NCI-H2196 treated with DMSO at 0.1 percent for 48 hours (cell line): ENCODE measurements at regions not wholly inside any gene's neighbourhood (a gene's known extent, or its start where the extent isn't known, plus 50 kb on each side); places are given as distances from the start of the nearest gene placed in this dataset.

ENCODE experiments used
- DNase-seq: peaks from one replicate; lab custom pipeline; 2025; ENCODE audit not compliant: unreplicated experiment; lab: John Stamatoyannopoulos, UW

DNA sequence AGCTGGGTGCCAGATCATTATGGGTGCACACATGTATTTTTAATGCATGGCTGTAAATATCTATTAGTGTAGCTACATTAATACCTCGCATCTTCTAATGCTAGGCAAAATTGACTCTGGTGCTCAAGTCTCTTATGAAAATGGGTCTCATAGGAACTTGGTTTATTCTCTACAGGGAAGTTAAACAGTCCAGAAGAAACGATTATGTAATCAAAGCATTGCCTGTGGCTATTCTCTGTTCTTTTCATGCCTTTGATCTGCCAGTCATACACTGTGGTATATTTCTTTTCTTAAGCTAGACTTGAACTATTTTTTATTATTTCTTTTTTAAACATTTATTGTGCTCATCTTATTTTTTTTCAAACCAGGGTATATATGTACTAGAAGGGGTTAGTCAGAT lies 1015.0 kb downstream of the SLITRK1 start:
- no peak for DNase-seq

DNA sequence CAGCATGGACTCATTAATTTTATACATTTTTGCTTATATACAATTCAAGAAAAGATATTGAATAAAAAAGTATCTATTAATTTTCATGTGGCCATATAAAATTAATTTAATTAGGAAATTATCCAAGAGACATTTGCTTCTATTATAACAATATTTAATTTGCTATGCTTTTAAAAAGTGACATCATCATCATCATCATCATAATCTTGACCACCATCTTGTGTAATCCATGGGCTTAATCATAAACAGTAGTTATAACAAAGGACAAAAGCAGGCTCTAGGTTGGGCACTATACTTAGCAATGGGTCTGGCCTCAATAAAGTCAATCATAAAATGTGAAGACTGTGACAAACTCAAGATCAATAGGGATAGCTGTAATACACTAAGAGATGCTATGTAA lies 1031.6 kb downstream of the SLITRK1 start:
- DNase-seq = no peak

DNA sequence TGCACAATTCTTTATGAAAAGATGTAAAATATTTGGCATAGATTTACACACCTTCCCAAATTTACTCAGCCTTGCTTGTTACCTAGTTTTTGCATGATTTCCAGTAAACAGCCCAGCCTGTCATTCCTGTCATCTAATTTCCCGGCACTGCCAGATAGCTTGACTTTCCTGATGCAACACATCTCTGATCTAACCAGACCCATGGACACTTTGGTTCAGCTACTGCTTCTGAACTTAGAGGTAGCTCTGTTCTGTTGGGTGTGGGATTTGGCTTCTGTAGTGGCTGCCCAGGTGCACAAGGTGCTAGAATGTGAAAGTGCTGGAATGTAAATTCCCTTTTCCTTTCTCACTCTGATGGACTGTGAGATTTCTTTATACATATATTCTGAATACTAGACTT lies 1033.5 kb downstream of the SLITRK1 start:
- DNase-seq = no peak

DNA sequence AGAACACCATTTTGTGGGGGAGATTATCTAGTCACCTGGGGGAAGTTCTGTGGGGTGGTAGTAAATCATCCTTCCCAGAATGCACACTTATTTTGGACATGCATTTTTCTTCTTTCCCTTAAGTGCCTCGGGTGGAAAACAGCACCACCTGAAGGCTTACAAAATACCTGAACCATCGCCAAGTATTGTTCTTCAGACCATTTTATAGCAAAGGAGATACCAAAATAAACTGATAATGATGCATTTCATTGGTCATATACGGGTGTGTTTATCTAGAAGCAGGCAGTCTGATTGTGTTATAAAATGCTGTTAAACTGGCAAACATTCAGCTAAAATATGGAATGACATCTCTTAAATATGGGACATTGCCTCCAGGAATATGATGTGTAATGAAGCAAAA lies 1034.7 kb downstream of the SLITRK1 start:
- DNase-seq = no peak

DNA sequence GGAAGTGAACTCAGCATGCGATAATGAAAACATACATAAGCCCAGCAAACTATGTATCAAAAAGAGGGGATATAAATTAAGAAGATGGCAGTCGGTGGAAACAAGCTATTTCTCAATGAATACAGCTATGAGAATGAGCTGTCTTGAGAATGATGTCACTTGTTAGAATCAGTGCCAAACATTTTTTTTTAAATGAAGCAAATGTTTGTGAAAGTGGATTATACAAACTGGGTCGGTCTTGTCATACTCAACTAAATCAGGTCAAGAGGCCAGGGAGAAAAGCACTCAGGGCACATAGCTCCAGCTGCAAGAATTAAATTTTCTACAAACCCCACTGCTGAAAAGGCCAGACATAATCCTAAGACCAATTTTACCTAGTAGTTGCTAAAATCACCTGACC lies 1048.4 kb downstream of the SLITRK1 start:
- DNase-seq = no peak

DNA sequence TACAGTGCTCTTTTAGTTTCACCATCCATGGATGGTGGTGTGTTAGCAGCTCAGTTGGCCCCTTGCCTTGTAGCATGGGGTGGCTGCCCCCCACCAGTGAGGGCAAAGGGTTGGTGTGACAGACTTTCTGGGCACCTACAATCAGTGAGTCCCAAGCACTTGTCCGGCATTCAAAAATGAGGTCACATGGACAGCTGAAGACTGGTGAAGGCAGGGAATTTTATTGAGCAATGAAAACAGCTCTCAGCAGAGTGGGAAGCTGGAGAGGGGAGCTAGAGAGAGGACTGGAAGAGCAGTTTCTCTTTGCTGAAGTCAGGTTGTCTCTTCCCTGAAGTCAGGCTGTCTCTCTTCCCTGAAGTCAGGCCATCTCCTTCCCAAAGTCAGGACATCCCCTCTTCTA lies 1053.2 kb downstream of the SLITRK1 start:
- no peak for DNase-seq

DNA sequence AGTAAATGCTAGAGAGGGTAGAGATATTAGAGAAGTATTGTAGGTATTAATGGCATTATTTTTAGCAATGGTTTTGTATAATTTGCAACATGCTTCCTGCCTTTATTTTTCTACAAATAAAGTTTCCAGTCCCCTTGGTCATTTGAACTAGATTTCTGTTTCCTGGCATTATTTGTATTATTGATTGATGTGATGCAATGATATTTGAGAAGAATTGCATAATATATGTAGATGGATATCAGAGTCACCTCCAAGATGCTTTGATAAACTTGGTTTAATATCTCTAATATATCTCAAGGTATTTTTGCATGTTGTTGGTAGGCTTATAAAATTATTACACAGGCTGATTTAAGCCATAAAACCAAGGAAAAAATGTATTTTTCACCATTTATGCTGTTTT lies 1054.5 kb downstream of the SLITRK1 start:
- DNase-seq = no peak

DNA sequence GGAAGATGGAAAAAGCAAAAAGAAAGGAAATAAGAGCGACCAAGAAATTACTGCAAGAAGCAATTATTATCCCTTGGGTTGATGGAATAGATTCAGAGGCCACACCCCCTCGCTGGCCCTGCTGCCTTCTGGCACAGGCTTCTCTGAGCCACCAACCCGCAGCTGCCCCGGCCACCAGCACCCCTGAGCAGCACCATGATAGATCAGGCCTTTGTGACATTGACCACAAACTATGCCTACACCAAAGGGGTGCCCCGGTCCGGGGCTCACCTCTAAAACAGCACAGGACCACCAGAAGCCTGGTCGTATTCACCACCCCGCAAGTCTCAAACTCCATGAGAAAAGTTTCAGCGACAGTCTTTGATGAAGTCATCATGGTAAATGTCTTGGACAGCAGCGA lies 1059.3 kb downstream of the SLITRK1 start:
- no peak for DNase-seq

DNA sequence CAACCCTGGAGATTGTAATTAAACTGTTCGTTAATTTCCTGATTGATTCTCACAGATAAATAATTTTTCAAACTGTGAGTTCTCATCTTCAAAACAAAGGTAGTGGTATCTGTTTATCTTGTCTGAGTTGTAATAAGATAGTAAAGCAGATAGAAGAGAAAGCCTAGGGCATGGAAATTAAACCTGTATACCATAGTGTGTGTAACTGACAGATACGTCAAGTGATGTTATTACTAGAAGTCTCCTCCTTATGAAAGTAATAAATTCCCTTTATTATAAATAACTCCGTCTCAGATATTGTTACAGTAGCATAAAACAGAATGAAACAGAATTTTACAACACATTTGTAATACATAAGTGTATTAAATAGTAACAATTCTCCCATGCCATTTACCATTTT lies 1065.1 kb downstream of the SLITRK1 start:
- no peak for DNase-seq

DNA sequence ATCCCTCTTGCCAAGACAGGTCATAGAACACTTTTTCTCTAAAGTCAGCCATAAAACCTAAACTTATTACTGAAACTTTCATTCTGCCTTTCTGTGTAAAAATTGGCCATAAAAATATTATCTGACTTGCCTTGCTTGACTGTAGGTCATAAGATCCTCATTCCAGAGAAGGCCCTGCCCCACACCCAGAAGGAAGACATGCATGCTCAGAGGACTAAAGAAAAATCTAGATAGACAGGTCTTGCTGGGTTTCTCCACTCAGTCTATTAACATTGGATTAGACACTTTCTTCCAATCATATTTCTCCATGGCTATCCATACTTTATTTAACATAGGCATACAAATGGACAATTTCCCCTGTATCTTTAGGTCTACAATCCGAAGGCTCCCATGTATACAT lies 1066.5 kb downstream of the SLITRK1 start:
- DNase-seq = no peak

DNA sequence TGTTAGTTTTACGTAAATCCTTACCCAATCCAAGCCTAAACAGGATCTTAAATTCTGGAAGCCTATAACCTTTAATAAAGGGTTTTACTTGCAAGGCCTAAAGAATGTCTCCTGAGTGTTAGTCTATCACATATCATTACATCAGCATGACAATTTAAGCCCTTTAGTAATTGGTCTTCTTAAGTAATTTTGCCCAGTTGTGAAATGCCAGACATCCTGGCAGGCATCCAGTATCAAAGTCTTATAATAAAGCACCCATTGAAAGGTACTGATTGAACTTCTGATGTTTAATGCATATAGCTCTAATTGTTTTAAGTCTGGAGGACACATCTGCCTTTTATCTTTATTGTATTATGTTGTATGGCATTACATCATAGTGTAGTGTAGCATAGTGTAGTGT lies 1078.9 kb downstream of the SLITRK1 start:
- DNase-seq = no peak

DNA sequence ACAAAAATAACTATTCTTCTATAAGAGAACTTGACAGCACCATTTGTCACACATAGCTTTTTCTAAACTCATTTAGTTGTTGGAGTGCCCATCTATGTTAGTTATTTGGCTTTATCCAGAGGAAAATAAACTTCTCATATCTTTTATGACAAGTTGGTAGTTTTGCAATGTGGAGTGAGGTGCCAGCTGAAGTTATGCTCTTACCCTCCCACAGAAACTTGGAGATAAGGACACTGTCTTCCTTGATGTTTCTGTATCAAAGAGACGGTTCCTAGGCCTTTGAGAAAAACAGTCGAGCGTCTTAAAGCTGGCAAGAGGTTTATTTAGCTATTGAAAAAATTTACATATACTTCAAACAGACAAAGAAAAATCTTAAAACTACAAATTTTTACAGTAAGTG lies 1079.7 kb downstream of the SLITRK1 start:
- no peak for DNase-seq

DNA sequence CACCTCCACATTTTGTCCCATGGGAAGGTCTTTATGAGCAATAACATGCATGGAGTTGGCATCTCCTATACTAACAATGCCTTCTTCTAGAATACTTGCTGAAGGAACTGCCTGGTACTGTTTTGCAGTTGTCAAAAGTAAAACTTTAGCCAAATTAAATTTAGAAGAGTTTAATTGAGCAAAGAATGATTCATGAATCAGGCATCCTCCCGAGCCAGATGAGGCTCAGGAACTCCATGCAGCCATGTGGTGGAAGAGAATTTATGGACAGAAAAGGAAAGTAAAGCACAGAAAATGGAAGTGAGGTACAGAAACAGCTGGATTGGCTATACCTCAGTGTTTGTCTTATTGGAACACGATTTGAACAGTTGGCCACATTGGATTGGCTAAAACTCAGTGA lies 1081.9 kb downstream of the SLITRK1 start:
- DNase-seq = no peak

DNA sequence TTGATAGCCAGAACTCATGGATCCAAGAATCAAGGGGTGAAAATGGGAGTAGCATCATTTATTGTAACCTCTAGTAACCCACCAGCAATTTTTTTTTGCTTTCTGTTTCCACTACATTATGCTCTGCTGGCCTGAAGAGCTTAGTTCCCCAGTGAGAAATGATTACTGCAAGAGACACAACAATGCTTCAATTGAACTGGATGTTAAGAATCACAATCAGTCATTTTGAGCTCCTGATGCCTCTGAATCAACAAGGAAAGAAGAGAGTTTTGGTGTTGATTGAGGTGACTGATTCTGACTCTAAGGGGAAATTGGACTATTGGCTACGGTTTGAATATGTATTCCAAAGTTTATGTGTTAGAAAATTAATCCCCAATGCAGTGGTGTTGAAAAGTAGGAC lies 1084.4 kb downstream of the SLITRK1 start:
- DNase-seq = no peak

DNA sequence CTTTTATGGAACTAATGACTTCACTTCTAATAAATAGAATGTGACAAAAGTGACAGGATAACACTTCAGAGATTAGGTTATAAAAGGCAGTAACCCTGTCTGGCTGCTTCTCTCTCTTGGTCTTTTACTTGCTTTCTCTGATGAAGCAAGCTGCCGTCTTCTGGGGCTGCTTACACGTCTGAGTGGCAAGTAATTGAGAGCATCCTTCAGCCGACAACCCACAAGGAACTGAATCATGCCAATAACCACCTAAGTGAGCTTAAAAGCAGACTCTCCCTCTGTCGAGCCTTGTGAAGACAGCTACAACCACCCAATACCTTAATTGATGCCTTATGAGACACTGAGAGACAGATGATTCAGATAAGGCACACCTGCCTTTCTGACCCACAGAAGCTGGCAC lies 1091.2 kb downstream of the SLITRK1 start:
- DNase-seq = no peak

DNA sequence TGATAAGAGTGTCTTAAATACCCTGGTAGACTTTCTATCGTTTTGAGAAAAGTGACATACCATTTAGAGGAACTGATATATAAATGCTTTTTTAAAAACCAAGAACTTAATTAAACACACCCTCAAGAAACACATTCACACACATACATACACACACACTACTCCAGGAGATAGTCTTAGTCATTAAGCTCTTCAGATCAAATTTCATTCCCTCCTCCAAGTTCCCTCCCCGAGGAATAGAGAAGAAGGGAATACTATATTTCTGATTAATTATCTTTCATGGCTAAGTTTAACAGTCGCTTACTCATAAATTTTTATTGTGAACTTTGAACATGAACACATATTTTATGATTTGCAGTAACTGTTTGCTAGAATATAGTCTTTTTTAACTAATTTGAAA lies 1109.5 kb downstream of the SLITRK1 start:
- no peak for DNase-seq

DNA sequence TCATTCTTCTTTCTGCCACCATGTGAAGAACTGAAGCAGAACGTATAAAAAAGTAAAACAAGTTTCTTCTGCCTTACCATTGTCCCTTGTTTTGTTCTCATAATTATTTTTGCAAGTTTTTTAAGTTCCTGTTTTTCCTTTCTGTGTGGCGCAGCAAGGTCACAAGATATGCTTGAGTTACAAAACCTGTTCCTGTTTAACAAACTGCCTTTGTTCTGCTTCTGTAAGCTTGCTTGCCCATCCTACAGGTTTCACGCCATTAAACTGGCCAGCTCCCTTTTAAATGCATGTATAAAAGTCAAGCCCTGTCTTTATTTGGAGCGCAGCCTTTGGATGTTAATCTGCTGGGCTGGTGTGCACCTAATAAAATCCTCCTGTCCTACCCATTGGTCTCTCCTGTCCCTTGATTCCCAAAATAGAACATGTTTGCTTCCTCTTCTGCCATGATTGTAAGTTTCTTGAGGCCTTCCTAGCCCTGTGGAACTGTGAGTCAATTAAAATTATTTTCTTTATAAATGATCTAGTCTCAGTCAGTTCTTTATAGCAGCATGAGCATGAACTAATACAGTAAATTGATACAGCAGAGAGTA lies 1115.4 kb downstream of the SLITRK1 start:
- no peak for DNase-seq

DNA sequence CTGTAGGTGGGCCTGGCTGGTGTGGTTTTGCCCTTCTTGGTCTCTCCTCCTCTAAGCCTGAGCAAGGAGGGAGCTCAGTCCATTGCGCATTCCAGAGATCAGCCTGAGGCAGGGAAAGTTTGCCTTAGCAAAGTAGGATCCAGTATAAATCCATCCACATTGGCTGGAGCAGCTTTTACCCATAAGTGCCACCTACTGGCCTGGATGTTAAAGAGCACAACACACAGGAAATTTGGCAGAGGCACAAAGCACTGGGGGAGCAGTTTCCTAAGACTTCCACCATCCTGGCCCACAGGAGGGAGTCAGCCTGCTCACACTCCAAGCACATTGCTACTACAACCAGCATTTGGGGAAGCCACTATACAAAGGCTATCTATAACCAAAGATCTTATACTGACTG lies 1124.2 kb downstream of the SLITRK1 start:
- DNase-seq = no peak

DNA sequence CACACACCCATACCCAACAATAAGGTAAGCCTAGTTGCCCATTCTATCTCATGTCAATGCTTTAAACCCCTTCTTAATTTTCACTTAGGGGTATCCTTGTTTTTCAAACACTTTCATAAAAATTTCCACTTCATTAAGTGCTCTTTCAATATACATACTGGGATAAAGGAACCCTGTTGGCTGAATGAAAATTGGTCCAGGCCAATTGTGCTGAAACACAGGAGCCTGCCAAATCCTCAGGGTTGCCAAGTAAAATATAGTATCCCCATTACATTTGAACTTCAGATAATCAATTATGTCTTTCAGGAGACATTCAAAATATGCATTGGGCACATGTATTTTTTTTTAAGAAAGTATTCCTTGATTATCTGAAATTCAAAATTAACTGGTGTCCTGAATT lies 1131.1 kb downstream of the SLITRK1 start:
- no peak for DNase-seq

DNA sequence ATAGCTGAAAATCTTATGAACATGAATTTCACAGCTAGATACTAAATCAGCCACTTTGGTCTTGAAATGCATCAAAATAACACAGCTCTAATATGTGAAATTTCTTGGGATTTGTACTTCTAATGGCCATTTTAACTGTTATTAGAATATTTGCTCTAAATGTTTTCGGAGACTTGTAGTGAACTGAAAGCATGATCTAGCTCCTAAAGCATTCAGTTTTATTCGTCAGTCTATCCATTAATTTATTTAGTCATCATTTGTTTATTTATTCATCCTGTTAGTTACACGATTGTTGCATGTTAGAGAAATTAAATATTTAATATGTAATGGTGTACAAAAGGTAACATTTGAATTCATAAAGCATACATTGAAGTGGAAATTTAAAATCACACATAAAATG lies 1132.7 kb downstream of the SLITRK1 start:
- DNase-seq = no peak

DNA sequence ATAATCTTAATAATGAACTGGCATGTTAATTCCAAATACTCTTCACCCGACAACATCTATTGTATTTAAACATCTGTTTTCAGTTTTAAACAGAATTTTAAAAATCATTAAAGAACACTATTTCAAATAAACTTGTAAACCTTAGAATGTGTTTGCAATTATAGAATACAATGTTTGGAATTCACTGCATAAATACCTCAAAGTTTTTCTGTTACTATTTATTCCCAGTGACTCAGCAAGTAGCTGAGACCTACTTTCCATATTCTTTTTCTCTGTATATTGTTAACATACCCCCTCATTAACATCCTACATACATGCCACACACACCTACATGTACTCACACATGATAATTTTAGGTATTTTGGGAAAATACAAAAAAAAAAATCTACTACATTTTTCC lies 1134.3 kb downstream of the SLITRK1 start:
- DNase-seq = no peak

DNA sequence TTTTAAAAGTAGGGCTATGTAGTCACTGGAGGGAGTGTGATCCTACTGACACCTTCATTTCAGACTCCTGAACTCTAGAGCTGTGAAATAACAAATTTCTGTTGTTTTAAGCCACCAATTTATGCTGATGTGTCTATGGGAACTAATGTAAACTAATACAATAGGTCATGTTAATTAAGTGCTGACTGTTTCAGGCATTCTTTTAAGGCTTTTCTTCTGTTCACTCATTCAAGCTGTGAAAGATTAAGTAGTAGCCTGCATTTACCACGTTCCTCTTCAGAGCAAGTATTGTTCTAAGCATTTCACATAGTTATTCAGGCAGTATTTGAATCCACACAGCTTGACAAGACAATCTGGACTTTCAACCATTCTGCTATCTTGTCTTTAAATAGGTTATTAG lies 1135.0 kb downstream of the SLITRK1 start:
- DNase-seq = no peak

DNA sequence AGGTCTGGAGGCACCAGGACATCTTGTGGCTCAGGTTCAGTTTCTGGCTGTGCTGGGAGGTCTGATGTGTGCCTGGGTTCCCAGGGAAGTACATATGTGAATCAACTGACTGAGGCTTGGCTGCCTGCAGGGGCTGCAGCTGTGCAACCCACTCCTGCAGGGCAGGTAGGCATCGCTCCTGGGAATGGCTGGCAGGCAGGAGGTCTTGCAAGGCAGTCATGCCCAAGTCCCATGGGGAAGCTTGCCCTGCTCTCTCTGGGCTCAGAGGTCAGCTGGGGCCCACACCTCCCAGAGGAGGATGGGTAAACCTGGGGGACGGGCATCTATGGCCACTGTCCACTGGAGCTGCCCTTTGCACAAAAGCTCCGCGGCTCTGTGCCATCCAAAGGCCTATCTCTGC lies 1141.8 kb downstream of the SLITRK1 start:
- no peak for DNase-seq

DNA sequence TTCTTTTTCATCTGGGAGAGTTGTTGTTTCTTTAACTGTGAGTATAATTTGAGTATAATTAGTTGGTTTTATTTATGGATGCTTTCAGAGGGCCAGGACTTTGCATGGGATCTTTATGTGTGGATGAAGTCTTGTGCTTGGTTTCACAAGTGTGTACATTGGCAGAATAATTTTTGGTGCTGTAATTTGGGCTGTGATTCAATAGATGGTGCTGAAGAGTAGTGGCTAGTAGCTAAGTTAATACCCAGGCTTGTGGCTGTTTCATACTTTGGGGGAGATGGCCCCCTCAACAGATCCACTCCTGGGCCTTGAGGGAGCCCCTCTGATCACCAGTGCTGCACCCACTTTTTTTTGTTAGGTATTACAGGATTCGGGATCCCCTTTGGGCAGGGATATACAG lies 1142.4 kb downstream of the SLITRK1 start:
- no peak for DNase-seq
